Karpas-422 (cell line): ENCODE measurements at regions not wholly inside any gene's neighbourhood (a gene's known extent, or its start where the extent isn't known, plus 50 kb on each side); places are given as distances from the start of the nearest gene placed in this dataset.

ENCODE experiments used
- DNase-seq: peaks from one replicate; pipeline ENCODE4 v3.0.0-alpha.2; 2015
- H2AFZ ChIP-seq: fragments of 200-600 bp; sonication (generic); 2 replicates; pipeline ENCODE4 v1.6.1; 2014; ENCODE audit warnings: antibody characterized with exemption, low read length, mixed read lengths
- H3K27ac ChIP-seq: fragments of 200-600 bp; sonication (generic); 2 replicates; pipeline ENCODE4 v1.5.1; 2014; ENCODE audit warnings: mild to moderate bottlenecking, low read length, moderate library complexity
- H3K27me3 ChIP-seq: fragments of 200-600 bp; sonication (generic); 2 replicates; pipeline ENCODE4 v1.6.1; 2014; ENCODE audit warnings: low read length, mixed read lengths
- H3K36me3 ChIP-seq: fragments of 200-600 bp; sonication (generic); 2 replicates; pipeline ENCODE4 v1.6.1; 2014; ENCODE audit warnings: low read length, mixed read lengths; ENCODE audit not compliant: insufficient read depth
- H3K4me1 ChIP-seq: fragments of 200-600 bp; sonication (generic); 2 replicates; pipeline ENCODE4 v1.6.1; 2014; ENCODE audit warnings: mild to moderate bottlenecking, low read length, mixed read lengths
- H3K4me2 ChIP-seq: fragments of 200-600 bp; sonication (generic); 2 replicates; pipeline ENCODE4 v1.6.1; 2014; ENCODE audit warnings: low read length, low read depth, mild to moderate bottlenecking; ENCODE audit not compliant: poor library complexity, severe bottlenecking
- H3K4me3 ChIP-seq: fragments of 200-600 bp; sonication (generic); 2 replicates; pipeline ENCODE4 v1.5.1; 2014; ENCODE audit warnings: mild to moderate bottlenecking, antibody characterized with exemption, low read length, mixed read lengths
- H3K79me2 ChIP-seq: fragments of 200-600 bp; sonication (generic); 2 replicates; pipeline ENCODE4 v1.6.1; 2014; ENCODE audit warnings: mild to moderate bottlenecking, low read length, mixed read lengths
- H3K9ac ChIP-seq: fragments of 200-600 bp; sonication (generic); 2 replicates; pipeline ENCODE4 v1.6.0; 2014; ENCODE audit warnings: low read length
- H3K9me2 ChIP-seq: fragments of 200-600 bp; sonication (generic), shearing (Covaris generic); replicated peaks from 2 replicates; pipeline ENCODE4 v1.6.0; 2014; ENCODE audit warnings: mild to moderate bottlenecking, low read length, moderate library complexity; ENCODE audit not compliant: insufficient read depth
- H3K9me3 ChIP-seq: fragments of 300-700, 200-600 bp; sonication (generic); 2 replicates; pipeline ENCODE4 v1.6.1; 2014; ENCODE audit warnings: low read length, mixed read lengths
- H4K20me1 ChIP-seq: fragments of 200-600 bp; sonication (generic); 2 replicates; pipeline ENCODE4 v1.6.1; 2014; ENCODE audit warnings: mild to moderate bottlenecking, antibody characterized with exemption, low read length, low read depth; ENCODE audit not compliant: insufficient read depth

GRCh38 chr3:154971341-154971740 lies 108.8 kb upstream of the MME start:
- Histone ChIP-seq H3K27ac (no peak overlapping the region), H3K4me3 (no peak overlapping the region), H4K20me1 (no peaks in the 10 kb centered on the region), H3K27me3 (no peaks in the 10 kb centered on the region), H3K4me1 (no peaks in the 10 kb centered on the region), H3K9ac (no peak overlapping the region), H3K9me3 (no peaks in the 10 kb centered on the region), H3K36me3 (no peaks in the 10 kb centered on the region), H3K4me2 (no peak overlapping the region), H2AFZ (no peak overlapping the region), H3K79me2 (no peaks in the 10 kb centered on the region), H3K9me2 (no peaks in the 10 kb centered on the region)
- DNase-seq = no peak

DNA sequence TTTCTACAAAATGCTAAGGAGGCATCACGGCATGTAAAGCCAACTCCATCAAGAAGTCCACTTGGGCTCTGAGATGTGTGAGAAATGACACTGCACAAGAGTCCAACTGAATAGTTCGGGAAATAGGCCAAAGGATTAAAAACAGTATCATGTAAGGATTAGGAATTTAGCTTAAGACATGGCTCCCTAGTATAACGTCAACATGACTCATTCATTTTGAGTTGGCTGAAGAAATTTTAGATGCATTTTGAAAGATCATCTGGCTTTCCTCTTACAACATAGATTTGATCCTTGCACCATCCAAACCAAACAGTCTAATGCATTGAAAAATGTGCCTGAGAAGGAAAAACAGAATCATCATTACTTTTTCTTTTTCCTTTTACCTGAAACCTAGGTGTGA lies 109.3 kb upstream of the MME start:
- no peak overlapping the region for H3K9ac ChIP-seq
- H3K9me3 ChIP-seq = no peaks in the 10 kb centered on the region
- no peak overlapping the region for H3K4me3 ChIP-seq
- no peaks in the 10 kb centered on the region for H3K27me3 ChIP-seq
- H2AFZ ChIP-seq = no peak overlapping the region
- H4K20me1 ChIP-seq = no peaks in the 10 kb centered on the region
- H3K9me2 ChIP-seq = no peaks in the 10 kb centered on the region
- H3K36me3 ChIP-seq = no peaks in the 10 kb centered on the region
- no peak overlapping the region for H3K4me2 ChIP-seq
- H3K4me1 ChIP-seq = no peaks in the 10 kb centered on the region
- no peaks in the 10 kb centered on the region for H3K79me2 ChIP-seq
- H3K27ac ChIP-seq = no peak overlapping the region
- DNase-seq = no peak

GRCh38 chr3:154969366-154969765 lies 110.8 kb upstream of the MME start:
- no peak overlapping the region for H2AFZ ChIP-seq
- H3K4me3 ChIP-seq = no peak overlapping the region
- H4K20me1 ChIP-seq = no peaks in the 10 kb centered on the region
- no peaks in the 10 kb centered on the region for H3K27me3 ChIP-seq
- H3K4me1 ChIP-seq = no peaks in the 10 kb centered on the region
- no peaks in the 10 kb centered on the region for H3K9me2 ChIP-seq
- H3K27ac ChIP-seq = no peak overlapping the region
- H3K36me3 ChIP-seq = no peaks in the 10 kb centered on the region
- no peak overlapping the region for H3K9ac ChIP-seq
- no peaks in the 10 kb centered on the region for H3K9me3 ChIP-seq
- no peaks in the 10 kb centered on the region for H3K79me2 ChIP-seq
- no peak overlapping the region for H3K4me2 ChIP-seq
- no peak for DNase-seq

DNA sequence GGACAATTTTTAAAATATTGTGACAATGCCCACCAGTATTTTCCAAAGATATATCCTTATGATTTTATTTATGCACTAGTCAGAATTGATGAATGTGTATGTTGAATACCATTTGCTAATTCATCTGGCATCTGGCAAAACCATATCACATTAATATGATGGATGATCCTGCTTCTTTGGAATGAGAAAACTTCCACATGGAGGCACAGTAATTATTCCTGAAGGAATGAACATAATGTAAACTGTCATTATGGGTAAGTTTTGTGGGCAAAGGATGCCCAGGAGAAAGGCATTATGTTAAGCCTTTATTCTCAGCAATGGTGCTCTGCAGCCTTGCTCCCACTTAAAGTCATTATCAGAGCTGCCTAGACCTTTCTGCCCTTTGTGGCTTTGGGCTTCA lies 113.0 kb upstream of the MME start:
- no peak overlapping the region for H2AFZ ChIP-seq
- H3K4me1 ChIP-seq = no peaks in the 10 kb centered on the region
- no peak for DNase-seq
- no peaks in the 10 kb centered on the region for H3K79me2 ChIP-seq
- no peak overlapping the region for H3K4me2 ChIP-seq
- H3K27ac ChIP-seq = no peak overlapping the region
- no peaks in the 10 kb centered on the region for H3K27me3 ChIP-seq
- H3K4me3 ChIP-seq = no peak overlapping the region
- no peaks in the 10 kb centered on the region for H3K36me3 ChIP-seq
- H4K20me1 ChIP-seq = no peaks in the 10 kb centered on the region
- H3K9me2 ChIP-seq = no peaks in the 10 kb centered on the region
- no peak overlapping the region for H3K9ac ChIP-seq
- no peaks in the 10 kb centered on the region for H3K9me3 ChIP-seq

- H3K4me3 ChIP-seq = no peak overlapping the region
- H2AFZ ChIP-seq = no peak overlapping the region
- no peaks in the 10 kb centered on the region for H4K20me1 ChIP-seq
- no peaks in the 10 kb centered on the region for H3K4me1 ChIP-seq
- H3K36me3 ChIP-seq = no peaks in the 10 kb centered on the region
- H3K27ac ChIP-seq = no peak overlapping the region
- no peaks in the 10 kb centered on the region for H3K9me2 ChIP-seq
- H3K9ac ChIP-seq = no peak overlapping the region
- DNase-seq = no peak
- no peaks in the 10 kb centered on the region for H3K9me3 ChIP-seq
- H3K4me2 ChIP-seq = no peak overlapping the region
- H3K79me2 ChIP-seq = no peaks in the 10 kb centered on the region
- H3K27me3 ChIP-seq = no peaks in the 10 kb centered on the region
Observed at GRCh38 chr3:154956815-154957214, 123.3 kb upstream of the MME start.

DNA sequence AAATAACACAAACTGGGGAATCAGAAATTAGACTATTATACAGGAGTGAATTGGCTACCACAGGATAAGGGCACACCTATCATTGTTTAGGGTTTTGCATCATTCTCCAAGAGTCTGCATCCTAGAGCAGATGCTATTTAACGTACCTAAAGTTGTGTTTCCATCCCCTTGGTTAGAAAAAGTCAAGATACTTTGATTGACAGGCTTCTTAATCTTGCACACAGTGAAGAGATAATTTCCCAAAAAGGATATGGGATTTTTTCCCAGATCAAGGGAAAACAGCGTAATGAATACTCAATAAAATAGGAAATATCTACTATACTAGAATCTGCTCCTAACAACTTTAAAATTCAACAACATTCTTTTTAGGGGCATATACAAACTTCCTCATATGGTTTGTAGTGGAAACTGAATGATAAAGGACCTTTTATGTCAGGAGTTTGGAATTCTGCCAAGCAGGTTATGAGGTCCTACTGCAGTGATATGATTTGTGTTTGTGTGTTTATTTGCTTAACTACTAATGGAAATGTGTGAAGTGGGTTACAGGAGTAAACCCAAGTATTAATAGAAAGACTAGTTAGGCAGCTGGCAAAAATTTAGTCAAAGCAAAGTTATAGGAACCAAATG lies 124.1 kb upstream of the MME start:
- DNase-seq = no peak
- Histone ChIP-seq H3K79me2 (no peaks in the 10 kb centered on the region), H3K27me3 (no peaks in the 10 kb centered on the region), H2AFZ (no peak overlapping the region), H3K9me3 (no peaks in the 10 kb centered on the region), H3K36me3 (no peaks in the 10 kb centered on the region), H3K4me1 (no peaks in the 10 kb centered on the region), H3K9ac (no peak overlapping the region), H3K9me2 (no peaks in the 10 kb centered on the region), H4K20me1 (no peaks in the 10 kb centered on the region), H3K27ac (no peak overlapping the region), H3K4me2 (no peak overlapping the region), H3K4me3 (no peak overlapping the region)

GRCh38 chr3:154954757-154955156 lies 125.4 kb upstream of the MME start:
- no peaks in the 10 kb centered on the region for H3K9me2 ChIP-seq
- no peak overlapping the region for H2AFZ ChIP-seq
- no peaks in the 10 kb centered on the region for H3K9me3 ChIP-seq
- no peaks in the 10 kb centered on the region for H3K27me3 ChIP-seq
- DNase-seq = peak; percentile 75
- H3K4me2 ChIP-seq = no peak overlapping the region
- no peak overlapping the region for H3K9ac ChIP-seq
- no peaks in the 10 kb centered on the region for H3K4me1 ChIP-seq
- H3K4me3 ChIP-seq = no peak overlapping the region
- H3K27ac ChIP-seq = no peak overlapping the region
- no peaks in the 10 kb centered on the region for H4K20me1 ChIP-seq
- no peaks in the 10 kb centered on the region for H3K79me2 ChIP-seq
- H3K36me3 ChIP-seq = no peaks in the 10 kb centered on the region

DNA sequence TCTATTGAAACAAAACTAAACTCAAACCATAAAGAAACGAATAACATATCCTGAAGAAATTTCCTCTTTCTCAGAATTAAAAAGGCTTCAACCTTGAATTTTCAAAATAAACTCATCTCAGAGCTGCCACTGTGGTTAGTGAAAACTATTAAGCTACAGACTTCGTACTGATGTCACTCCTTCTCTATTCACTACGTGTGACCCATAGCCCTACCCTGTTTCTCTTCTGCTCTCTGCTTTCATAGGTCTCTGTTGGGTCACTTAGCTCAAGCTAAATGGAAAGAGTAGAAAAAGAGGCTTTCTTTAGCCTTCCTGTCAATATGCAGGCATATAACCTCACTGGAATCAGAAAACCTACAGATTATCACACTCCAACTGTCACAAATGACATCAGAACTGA lies 126.6 kb upstream of the MME start:
- H3K4me2 ChIP-seq = no peak overlapping the region
- no peaks in the 10 kb centered on the region for H3K9me3 ChIP-seq
- H3K9ac ChIP-seq = no peak overlapping the region
- no peak overlapping the region for H2AFZ ChIP-seq
- no peaks in the 10 kb centered on the region for H3K36me3 ChIP-seq
- H3K79me2 ChIP-seq = no peaks in the 10 kb centered on the region
- no peak overlapping the region for H3K27ac ChIP-seq
- H3K9me2 ChIP-seq = no peaks in the 10 kb centered on the region
- H3K4me3 ChIP-seq = no peak overlapping the region
- no peaks in the 10 kb centered on the region for H3K27me3 ChIP-seq
- H3K4me1 ChIP-seq = no peaks in the 10 kb centered on the region
- H4K20me1 ChIP-seq = no peaks in the 10 kb centered on the region
- no peak for DNase-seq

DNA sequence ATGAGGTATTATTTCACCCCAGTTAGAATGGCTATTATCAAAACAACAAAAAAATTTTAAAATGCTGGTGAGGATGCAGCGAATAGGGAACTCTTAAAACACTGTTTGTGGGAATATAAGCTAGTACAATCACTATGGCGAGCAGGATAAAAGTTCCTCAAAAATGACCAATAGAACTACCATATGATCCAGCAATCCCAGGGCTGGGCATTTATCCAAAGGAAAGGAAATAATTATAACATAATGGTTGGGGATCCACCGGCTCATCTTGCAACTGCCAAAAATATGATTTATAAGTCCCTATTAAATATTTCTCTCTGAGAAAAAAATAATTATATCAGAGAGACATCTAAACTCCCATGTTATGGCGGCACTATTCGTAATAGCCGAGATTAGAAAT lies 127.6 kb upstream of the MME start:
- H4K20me1 ChIP-seq = no peaks in the 10 kb centered on the region
- H3K79me2 ChIP-seq = no peaks in the 10 kb centered on the region
- no peaks in the 10 kb centered on the region for H3K4me1 ChIP-seq

More for the DNA sequence above, 127.6 kb upstream of the MME start:
- Histone ChIP-seq H3K27me3 (no peaks in the 10 kb centered on the region), H3K9me3 (no peaks in the 10 kb centered on the region), H3K9me2 (no peaks in the 10 kb centered on the region), H3K36me3 (no peaks in the 10 kb centered on the region), H3K27ac (no peak overlapping the region), H3K4me2 (no peak overlapping the region), H3K4me3 (no peak overlapping the region), H3K9ac (no peak overlapping the region), H2AFZ (no peak overlapping the region)
- no peak for DNase-seq
